ENCODE measurements at regions not wholly inside any gene's neighbourhood (a gene's known extent, or its start where the extent isn't known, plus 50 kb on each side); places are given as distances from the start of the nearest gene placed in this dataset.

DNA sequence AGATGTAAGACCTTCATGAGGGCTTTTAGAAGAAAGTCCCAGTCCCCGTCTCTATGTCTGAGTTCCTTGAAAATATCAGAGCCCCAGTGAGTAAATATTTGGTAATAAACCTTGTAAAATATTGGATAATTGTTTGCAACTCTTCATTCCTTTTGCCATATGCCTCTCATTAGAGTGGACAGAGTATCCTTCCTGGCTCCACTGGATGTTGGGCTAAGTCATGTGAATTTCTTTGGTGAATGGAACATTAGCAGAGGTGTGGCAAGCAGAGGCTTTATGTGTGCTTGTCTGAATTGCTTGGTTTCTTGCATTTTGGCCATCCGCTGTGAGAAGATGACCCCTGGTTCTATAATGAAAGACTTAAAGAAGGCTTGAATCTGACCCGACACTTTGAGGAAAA, 490.3 kb downstream of the METTL15 start:
- Histone ChIP-seq H3K4me1 (ENCODE audit: control insufficient read depth, insufficient read depth, low read length) (no peaks in the 10 kb centered on the region), H3K27ac (ENCODE audit: extremely low read depth, low read depth, low read length) (no peak overlapping the region), H3K4me3 (ENCODE audit: low read depth, low read length) (no peak overlapping the region), H3K36me3 (ENCODE audit: control insufficient read depth in 2 of 2, insufficient read depth in 1 of 2, low read length in 2 of 2) (no peaks in the 10 kb centered on the region), H3K9me3 (ENCODE audit: control insufficient read depth, insufficient read depth, low read depth, low read length) (no peaks in the 10 kb centered on the region)
- CTCF ChIA-PET, result no interaction called here
- TF ChIP-seq MZF1 (tag by site-specific recombination; IDR thresholded peaks at IDR 0.05; ENCODE audit: borderline replicate concordance) (no peak), ZNF223 (tag by site-specific recombination; IDR thresholded peaks at IDR 0.05) (no peak), GLI2 (tag by site-specific recombination; IDR thresholded peaks at IDR 0.05; ENCODE audit: borderline replicate concordance, low read depth) (no peak), HOXD13 (CRISPR knock-in tag; IDR thresholded peaks at IDR 0.05; ENCODE audit: borderline replicate concordance) (no peak), ZNF549 (tag by site-specific recombination; IDR thresholded peaks at IDR 0.05) (no peak), ZNF174 (tag by site-specific recombination; IDR thresholded peaks at IDR 0.05) (no peak), ZNF658 (tag by site-specific recombination; IDR thresholded peaks at IDR 0.05) (no peak)
- TF ChIP-seq, protein P1, sequence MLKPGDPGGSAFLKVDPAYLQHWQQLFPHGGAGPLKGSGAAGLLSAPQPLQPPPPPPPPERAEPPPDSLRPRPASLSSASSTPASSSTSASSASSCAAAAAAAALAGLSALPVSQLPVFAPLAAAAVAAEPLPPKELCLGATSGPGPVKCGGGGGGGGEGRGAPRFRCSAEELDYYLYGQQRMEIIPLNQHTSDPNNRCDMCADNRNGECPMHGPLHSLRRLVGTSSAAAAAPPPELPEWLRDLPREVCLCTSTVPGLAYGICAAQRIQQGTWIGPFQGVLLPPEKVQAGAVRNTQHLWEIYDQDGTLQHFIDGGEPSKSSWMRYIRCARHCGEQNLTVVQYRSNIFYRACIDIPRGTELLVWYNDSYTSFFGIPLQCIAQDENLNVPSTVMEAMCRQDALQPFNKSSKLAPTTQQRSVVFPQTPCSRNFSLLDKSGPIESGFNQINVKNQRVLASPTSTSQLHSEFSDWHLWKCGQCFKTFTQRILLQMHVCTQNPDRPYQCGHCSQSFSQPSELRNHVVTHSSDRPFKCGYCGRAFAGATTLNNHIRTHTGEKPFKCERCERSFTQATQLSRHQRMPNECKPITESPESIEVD (tag by site-specific recombination; IDR thresholded peaks at IDR 0.05), result no peak
- TF ChIP-seq, protein P2, sequence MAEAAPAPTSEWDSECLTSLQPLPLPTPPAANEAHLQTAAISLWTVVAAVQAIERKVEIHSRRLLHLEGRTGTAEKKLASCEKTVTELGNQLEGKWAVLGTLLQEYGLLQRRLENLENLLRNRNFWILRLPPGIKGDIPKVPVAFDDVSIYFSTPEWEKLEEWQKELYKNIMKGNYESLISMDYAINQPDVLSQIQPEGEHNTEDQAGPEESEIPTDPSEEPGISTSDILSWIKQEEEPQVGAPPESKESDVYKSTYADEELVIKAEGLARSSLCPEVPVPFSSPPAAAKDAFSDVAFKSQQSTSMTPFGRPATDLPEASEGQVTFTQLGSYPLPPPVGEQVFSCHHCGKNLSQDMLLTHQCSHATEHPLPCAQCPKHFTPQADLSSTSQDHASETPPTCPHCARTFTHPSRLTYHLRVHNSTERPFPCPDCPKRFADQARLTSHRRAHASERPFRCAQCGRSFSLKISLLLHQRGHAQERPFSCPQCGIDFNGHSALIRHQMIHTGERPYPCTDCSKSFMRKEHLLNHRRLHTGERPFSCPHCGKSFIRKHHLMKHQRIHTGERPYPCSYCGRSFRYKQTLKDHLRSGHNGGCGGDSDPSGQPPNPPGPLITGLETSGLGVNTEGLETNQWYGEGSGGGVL (tag by site-specific recombination; IDR thresholded peaks at IDR 0.05), result no peak
- TF ChIP-seq, protein P3, sequence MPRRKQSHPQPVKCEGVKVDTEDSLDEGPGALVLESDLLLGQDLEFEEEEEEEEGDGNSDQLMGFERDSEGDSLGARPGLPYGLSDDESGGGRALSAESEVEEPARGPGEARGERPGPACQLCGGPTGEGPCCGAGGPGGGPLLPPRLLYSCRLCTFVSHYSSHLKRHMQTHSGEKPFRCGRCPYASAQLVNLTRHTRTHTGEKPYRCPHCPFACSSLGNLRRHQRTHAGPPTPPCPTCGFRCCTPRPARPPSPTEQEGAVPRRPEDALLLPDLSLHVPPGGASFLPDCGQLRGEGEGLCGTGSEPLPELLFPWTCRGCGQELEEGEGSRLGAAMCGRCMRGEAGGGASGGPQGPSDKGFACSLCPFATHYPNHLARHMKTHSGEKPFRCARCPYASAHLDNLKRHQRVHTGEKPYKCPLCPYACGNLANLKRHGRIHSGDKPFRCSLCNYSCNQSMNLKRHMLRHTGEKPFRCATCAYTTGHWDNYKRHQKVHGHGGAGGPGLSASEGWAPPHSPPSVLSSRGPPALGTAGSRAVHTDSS (tag by site-specific recombination; IDR thresholded peaks at IDR 0.05), result no peak
- TF ChIP-seq, protein P4, sequence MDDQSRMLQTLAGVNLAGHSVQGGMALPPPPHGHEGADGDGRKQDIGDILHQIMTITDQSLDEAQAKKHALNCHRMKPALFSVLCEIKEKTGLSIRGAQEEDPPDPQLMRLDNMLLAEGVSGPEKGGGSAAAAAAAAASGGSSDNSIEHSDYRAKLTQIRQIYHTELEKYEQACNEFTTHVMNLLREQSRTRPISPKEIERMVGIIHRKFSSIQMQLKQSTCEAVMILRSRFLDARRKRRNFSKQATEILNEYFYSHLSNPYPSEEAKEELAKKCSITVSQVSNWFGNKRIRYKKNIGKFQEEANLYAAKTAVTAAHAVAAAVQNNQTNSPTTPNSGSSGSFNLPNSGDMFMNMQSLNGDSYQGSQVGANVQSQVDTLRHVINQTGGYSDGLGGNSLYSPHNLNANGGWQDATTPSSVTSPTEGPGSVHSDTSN (CRISPR knock-in tag; IDR thresholded peaks at IDR 0.05), result no peak
- TF ChIP-seq, protein P5, sequence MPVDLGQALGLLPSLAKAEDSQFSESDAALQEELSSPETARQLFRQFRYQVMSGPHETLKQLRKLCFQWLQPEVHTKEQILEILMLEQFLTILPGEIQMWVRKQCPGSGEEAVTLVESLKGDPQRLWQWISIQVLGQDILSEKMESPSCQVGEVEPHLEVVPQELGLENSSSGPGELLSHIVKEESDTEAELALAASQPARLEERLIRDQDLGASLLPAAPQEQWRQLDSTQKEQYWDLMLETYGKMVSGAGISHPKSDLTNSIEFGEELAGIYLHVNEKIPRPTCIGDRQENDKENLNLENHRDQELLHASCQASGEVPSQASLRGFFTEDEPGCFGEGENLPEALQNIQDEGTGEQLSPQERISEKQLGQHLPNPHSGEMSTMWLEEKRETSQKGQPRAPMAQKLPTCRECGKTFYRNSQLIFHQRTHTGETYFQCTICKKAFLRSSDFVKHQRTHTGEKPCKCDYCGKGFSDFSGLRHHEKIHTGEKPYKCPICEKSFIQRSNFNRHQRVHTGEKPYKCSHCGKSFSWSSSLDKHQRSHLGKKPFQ (tag by site-specific recombination; IDR thresholded peaks at IDR 0.05), result no peak
- POLR2A ChIA-PET, result no interaction called here

DNA sequence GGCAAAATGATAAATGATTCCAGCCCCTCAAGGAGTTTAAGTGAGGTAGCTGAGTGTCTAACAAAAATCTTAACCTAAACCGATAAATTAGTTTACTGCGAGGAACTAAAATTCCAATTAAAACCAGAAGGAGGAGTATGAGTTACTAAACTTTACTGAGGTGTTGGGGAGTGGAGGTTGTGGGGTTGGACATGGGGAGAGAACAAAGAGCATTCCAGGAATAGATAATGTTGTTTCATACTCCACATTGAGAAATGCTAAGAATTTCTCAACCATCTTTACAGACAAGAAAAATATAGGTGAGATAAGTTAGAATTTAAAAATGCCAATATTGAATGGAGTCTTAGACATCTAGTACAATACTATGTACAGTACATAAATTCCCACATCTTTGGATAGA, 488.6 kb downstream of the METTL15 start:
- Histone ChIP-seq H3K27ac (ENCODE audit: extremely low read depth, low read depth, low read length) (no peak overlapping the region), H3K9me3 (ENCODE audit: control insufficient read depth, insufficient read depth, low read depth, low read length) (no peaks in the 10 kb centered on the region), H3K4me3 (ENCODE audit: low read depth, low read length) (no peak overlapping the region), H3K4me1 (ENCODE audit: control insufficient read depth, insufficient read depth, low read length) (no peaks in the 10 kb centered on the region), H3K36me3 (ENCODE audit: control insufficient read depth in 2 of 2, insufficient read depth in 1 of 2, low read length in 2 of 2) (no peaks in the 10 kb centered on the region)
- ChIA-PET POLR2A (no interaction called here), CTCF (no interaction called here)
- TF ChIP-seq ZSCAN23 (tag by site-specific recombination; IDR thresholded peaks at IDR 0.05), result no peak
- TF ChIP-seq HOXA7 (CRISPR knock-in tag; IDR thresholded peaks at IDR 0.05; ENCODE audit: borderline replicate concordance), result no peak
- TF ChIP-seq ZBTB1 (tag by site-specific recombination; IDR thresholded peaks at IDR 0.05), result no peak
- TF ChIP-seq, protein P6, sequence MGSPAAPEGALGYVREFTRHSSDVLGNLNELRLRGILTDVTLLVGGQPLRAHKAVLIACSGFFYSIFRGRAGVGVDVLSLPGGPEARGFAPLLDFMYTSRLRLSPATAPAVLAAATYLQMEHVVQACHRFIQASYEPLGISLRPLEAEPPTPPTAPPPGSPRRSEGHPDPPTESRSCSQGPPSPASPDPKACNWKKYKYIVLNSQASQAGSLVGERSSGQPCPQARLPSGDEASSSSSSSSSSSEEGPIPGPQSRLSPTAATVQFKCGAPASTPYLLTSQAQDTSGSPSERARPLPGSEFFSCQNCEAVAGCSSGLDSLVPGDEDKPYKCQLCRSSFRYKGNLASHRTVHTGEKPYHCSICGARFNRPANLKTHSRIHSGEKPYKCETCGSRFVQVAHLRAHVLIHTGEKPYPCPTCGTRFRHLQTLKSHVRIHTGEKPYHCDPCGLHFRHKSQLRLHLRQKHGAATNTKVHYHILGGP (tag by site-specific recombination; IDR thresholded peaks at IDR 0.05), result no peak
